ENCODE measurements at regions not wholly inside any gene's neighbourhood (a gene's known extent, or its start where the extent isn't known, plus 50 kb on each side); places are given as distances from the start of the nearest gene placed in this dataset.

GRCh38 chr4:164239433-164239832, 514.5 kb upstream of the SMIM31 start:
- TF ChIP-seq POLR2A (IDR thresholded peaks at IDR 0.05) (no peak), POLR2AphosphoS5 (IDR thresholded peaks at IDR 0.05; ENCODE audit: insufficient read depth in 1 of 2, low read depth in 1 of 2) (no peak)

Measured in vagina (tissue), 2 donors.